ENCODE measurements at regions not wholly inside any gene's neighbourhood (a gene's known extent, or its start where the extent isn't known, plus 50 kb on each side); places are given as distances from the start of the nearest gene placed in this dataset.

DNA sequence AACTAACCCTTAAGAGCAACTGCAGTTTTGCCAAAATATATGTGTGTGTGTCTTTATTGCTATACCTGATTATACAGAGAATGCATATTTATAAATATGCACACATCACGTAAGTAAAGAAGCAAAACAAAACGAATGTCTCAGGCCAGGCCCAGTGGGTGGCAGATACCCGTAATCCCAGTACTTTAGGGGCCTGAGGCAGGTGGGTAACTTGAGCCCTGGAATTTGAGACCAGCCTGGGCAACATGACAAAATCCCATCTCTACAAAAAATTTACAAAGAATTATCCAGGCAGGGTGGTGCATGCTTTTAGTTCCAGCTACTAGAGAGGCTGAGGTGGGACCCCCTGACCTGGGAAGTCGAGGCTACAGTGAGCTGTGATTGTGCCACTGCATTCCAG is 745.3 kb downstream of the SATB2 start:
- in situ Hi-C loops (cut with MboI; ENCODE audit: low sequenced_read_pairs): no loop called here

DNA sequence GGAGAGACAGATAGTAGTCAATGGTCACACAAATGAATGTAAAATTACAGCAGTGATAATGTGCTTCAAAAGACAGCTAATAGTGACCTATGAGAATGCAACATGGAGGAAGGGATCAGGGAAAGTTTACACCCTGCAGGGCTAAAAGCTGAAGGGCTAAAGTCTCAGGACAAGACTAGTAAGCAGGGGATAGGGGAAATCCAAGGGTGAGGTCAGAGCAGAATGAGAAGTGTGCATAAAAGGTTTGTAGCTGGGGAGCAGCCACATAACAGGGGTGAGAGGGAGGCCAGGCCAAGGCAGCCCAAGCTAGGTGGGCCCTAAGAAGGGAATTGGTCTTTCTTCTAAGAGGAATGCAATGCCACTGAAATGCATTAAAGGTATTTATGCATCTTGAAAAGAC is 746.3 kb downstream of the SATB2 start:
- in situ Hi-C loops (cut with MboI; ENCODE audit: low sequenced_read_pairs): no loop called here

DNA sequence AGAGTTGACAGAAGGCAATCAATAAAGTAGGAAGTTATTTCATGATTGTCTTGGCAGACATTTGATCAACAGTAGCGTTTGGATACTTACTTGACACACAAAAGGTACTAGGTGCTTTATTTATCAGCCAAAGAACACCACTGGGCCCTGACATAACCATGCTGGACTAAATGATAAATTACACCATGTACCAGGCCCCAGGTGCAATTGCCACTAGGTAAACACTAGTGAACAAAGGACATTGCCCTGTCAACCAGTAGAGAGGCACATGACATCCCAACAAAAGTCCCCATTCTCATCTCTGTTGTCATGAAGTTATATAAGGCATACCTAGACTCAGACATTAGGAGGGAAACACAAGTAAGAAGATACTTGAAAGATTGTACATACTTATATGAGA is 747.2 kb downstream of the SATB2 start:
- in situ Hi-C loops (cut with MboI; ENCODE audit: low sequenced_read_pairs): no loop called here

DNA sequence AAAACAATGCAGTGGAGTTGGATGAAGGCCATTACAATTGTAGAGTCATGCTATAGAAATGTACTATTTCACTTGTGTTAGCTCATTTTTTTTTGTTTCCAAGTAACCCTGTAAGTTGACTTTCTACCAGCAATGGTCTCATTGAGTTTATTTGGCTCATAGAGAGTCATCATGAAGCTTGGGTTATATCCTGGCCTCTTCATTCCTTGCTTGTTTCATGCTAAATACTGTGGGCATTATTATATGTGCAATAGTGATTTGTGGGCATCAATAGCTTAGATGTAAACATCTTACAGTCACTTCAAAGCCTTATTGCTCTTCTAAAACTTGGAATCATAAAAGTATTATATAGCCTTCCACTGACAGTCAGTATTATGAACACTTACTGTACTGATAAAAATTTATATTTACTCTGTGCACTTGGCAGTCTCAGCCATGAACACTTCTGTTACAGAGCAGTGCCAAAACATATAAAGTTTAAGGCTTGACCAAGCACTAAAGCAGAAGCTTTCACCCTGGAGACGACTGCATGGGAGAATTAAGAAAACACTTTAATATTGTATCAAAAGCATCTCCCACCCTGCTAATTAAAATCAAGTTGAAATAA is 751.2 kb downstream of the SATB2 start:
- in situ Hi-C loops (cut with MboI; ENCODE audit: low sequenced_read_pairs): no loop called here

DNA sequence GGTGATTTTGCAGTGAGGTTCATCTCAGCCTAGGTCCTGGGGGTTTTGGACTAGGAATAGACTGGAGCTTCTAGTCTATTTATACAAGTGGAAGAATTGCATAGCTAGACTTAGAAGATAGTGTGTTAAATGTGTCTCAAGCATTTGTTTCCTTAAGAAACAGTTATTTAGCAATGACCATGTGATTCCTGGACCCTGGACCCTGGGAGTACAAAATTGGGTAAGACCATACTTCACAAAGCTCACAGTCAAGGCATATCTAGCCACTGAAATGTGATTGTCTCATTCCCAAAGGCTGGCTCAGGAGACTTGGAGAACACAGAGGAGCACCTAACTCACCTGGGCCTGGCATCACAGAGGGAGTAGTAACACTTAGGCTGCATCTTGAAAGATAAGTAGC is 754.5 kb downstream of the SATB2 start:
- in situ Hi-C loops (cut with MboI; ENCODE audit: low sequenced_read_pairs): no loop called here

DNA sequence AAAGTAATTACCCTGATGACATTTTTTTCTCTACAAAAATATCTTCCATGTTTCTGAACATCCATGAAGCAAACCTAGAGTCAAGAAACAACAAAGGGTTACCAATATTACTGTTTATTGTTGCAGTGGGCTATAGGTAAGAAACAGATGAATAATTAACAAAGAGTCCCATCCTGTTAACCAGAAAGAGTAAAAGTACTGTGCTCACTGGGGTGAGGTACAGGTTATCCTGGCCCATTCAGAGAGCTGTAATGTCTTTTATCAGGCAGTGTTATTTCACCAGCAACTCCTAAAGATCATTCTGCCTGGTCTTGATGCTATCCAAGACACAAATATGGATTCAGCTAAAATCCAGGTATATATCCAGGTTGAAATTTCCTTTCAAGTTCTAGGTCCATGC is 754.9 kb downstream of the SATB2 start:
- in situ Hi-C loops (cut with MboI; ENCODE audit: low sequenced_read_pairs): no loop called here

DNA sequence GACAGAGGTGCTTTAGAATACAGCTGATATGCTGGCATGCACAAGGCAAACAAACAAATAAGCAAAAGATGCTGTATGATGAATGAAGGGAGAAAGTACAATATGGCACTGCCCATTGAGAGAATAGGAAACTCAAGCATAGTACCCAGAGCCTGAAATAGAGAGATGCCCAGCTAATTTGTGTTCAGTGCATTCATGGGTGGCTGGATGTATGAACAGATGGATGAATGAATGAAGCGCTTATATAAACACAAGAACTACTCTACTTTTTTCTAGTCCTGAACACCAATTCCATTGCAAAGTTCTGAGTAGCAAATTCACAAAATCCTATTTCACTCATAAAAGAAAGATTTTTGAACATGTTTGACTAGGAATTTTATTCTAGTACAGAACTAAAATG is 756.3 kb downstream of the SATB2 start:
- in situ Hi-C loops (cut with MboI; ENCODE audit: low sequenced_read_pairs): no loop called here

DNA sequence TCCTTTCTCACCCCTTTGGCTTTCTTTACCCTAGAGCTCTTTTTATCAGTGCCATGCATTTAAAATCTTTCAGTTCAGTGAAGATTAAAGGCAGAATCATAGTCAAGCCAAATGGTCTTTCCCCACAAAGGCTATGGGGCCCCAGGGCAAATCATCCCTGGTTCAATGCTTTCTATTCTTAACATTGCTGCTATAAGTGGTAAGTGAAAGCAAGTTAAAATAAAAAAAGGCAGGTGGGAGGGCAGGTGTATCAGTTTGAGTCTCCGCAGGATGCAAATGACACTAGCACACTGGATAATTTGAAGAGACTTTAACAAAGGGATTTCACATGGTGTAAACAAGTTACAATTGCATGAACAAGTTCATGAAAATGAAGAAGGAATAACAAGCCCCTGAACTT is 757.4 kb downstream of the SATB2 start:
- in situ Hi-C loops (cut with MboI; ENCODE audit: low sequenced_read_pairs): no loop called here

DNA sequence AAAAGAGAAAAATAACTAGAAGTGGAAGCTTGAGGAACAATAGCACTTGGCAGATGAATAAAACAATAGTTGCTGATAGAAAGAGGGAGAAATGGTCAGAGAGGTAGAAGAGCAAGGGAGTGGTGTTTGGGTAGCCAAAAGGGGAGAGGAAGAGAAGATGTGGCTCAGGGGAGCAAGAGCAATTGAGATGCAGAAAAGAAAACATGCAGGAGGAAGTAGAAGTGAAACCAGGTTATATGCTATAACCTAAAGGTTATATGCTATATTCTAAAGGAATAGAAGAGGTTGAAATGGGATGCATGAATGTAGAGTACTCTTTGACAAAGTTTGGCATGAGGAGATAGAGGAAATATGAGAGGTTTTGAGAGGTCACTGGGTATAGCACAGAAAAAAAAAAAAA is 759.5 kb downstream of the SATB2 start:
- in situ Hi-C loops (cut with MboI; ENCODE audit: low sequenced_read_pairs): no loop called here

DNA sequence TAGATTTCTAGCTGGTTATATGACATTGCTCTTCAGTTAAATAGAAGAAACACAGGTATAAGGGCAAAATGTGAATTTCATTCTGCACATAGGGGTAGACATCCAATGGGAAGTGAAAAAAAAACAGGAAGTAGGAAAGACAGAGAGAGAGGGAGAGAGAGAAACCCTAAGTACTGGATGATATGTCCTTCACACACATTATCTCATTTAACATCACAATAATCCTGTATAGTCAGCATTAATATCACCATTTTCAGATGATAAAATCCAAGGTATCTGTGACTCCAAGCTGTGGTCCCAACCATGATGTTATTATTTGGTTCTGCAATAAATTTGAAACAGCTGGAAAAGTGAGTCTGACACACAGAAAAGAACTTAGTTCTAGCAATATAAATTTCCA is 759.9 kb downstream of the SATB2 start:
- in situ Hi-C loops (cut with MboI; ENCODE audit: low sequenced_read_pairs): no loop called here

DNA sequence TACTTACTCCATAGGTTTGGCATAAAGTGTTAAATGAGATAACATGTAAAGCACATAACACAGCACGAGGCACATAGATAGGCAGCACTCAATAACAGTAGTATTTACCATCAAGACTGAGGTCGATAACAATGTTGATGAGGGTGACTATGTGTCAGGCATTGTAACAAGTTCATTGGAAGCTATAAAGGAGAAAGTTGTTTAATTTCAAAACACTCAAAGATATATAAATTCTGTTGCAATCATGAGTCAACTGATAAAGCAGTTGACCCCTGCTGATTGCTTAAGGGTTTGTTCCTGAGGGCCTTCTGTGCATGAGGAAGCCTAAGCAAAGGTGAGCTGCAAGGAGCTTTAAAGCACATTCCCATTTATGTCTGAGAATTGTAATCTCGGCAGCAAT is 760.5 kb downstream of the SATB2 start:
- in situ Hi-C loops (cut with MboI; ENCODE audit: low sequenced_read_pairs): no loop called here

DNA sequence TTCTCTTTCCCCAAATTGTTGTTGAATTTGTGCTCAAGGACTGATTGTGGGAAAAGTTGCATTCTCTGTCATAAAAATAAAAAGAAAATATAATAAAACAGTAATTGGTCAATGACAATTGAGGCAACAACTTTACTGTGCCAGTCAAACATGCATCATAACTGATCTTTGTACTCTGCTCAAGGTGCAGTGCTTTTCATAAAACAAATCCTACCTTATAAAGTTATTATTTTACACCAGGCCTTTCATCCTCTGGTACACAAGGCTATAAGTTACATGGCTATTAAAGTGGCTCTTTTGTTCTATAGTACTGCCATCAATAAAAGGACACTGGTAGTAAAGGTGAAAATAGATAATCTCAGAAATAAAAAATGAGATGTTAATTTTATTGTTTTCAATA is 761.9 kb downstream of the SATB2 start:
- in situ Hi-C loops (cut with MboI; ENCODE audit: low sequenced_read_pairs): no loop called here

DNA sequence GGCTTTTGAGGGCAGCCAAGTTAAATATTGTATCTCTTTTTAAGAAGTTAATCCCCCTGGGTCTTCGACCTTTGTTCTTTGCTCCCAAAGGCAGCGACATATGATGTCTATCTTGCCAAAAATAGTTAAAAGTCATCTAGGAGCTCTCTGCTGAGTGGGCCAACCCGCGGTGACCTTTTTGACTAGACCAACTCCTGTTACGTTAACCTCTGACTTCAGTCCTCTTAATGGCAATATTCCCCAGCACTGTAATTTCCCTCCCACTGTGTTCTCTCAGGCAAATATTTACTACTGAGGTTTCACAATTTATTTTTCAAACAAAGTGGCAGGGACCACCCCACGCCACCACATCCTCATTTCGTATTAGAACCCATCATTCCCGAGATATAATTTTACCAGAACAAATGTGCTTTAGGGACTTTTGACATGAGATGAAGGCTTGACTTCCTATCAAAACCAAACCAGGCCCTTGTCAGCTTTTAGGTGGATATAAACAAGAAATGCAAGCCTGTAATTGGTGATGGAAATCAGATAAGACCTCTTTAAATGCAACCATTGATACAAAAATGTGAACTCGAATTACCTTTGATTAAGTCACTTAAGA is 764.7 kb downstream of the SATB2 start:
- in situ Hi-C loops (cut with MboI; ENCODE audit: low sequenced_read_pairs): no loop called here

DNA sequence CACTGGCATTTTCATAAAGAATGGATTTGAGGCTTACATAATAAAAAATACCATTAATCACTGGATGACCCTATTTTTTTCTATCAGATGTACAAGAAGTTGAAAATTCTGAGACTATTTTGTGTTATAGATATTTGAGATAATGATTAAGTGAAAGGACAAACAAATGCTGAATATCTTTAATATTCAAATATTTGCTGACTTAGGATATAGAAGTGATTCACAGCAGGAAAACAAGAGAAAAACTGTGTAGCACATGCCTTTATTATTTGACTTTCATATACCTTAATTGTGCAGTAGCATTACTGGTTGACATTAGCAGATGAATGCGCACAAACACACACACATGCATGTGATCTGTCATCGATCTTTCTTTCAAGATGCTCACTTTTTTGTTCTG is 766.5 kb downstream of the SATB2 start:
- in situ Hi-C loops (cut with MboI; ENCODE audit: low sequenced_read_pairs): no loop called here

DNA sequence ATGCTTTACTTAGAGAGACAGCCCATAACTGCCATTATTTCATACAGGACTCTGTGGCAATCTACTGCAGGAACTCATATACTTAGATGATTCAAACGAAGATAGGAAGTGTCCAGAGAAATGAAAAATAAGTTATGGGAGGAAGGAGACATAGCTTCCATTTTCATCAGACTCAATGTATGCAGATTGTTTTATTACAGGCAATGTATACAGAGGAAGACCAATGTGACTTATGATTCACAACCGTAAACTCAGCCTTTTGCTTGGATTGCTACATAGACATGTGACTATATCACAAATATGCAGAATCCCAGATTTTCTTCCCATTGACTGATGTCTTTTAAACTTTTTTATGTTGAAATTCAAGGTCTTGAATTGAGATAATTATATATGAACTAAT is 793.4 kb downstream of the SATB2 start:
- in situ Hi-C loops (cut with MboI; ENCODE audit: low sequenced_read_pairs): loop anchor here (25.0 kb wide), 1 partner anchor 823 kb away; no protein-coding TSS in a partner anchor

DNA sequence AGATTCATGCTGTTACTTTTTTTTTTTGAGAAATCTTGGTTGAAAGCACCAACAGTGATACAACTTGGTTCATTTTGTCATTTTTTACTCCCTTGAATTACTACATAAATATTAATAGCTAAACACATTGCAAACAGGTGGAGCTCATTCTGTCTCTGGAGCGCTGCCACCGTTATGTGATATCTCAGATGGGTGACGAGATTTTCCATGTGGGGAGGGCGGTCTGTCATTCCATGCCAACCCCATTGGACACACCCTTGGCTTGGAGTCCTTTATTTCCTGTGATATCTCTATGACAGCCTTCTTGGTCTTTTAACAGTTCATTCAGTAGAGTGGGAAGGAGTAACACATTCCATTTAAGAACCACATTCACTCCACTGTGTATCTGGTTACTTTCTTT is 794.8 kb downstream of the SATB2 start:
- in situ Hi-C loops (cut with MboI; ENCODE audit: low sequenced_read_pairs): loop anchor here (25.0 kb wide), 1 partner anchor 824 kb away; no protein-coding TSS in a partner anchor

DNA sequence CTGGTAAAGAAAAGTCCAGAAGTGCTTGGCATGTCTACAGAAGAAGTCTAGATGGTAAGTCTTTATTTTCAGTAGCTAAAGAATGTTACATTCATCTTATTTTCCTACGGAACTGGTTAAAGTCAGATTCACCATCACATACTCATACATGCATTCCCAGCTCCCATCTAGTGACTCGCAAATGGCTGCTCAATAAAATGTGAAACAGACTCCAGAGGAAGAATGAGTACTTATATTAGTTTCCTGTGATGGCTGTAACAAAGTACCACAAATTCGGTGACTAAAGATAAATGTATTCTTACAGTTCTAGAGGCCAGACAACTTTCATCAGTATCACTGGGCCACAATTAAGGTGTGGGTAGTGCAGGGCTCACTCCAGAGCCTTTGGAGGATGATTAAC is 797.2 kb downstream of the SATB2 start:
- in situ Hi-C loops (cut with MboI; ENCODE audit: low sequenced_read_pairs): loop anchor here (25.0 kb wide), 1 partner anchor 827 kb away; no protein-coding TSS in a partner anchor

DNA sequence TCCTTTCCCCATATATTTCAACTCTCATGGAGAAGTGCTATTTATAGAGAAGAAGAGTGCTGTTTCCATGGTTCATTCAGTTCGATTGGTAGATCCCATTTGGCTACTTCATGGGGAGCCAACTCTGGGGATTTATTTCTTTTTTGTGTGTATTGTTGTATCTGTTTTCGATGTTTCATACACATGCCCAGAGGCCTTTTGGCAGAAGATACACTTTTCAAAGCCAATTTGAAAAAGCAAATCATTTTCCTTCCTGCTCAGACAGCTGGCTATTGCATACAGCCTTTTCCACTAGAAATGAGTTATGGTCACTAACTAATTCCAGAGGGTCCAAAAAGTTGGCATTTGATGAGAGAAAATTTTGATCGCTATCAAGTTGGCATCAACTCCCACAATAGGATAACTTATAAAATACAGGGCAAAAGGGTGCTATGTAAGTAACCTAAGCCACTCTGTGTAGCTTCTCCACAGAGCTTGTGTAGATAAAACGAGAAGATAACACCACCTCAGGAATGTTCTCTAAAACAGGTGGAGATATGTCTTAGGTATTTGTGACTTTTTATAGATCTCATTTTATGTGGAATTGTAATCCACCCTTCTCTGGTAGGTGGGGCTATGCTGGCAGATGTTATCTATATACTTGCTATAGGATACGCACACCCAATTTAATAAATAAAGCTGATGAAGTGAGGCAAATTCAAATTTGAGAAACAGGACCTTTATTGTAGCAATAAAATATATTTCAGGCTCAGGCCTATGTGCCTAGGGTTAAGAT is 798.5 kb downstream of the SATB2 start:
- in situ Hi-C loops (cut with MboI; ENCODE audit: low sequenced_read_pairs): loop anchor here (25.0 kb wide), 1 partner anchor 828 kb away; no protein-coding TSS in a partner anchor

DNA sequence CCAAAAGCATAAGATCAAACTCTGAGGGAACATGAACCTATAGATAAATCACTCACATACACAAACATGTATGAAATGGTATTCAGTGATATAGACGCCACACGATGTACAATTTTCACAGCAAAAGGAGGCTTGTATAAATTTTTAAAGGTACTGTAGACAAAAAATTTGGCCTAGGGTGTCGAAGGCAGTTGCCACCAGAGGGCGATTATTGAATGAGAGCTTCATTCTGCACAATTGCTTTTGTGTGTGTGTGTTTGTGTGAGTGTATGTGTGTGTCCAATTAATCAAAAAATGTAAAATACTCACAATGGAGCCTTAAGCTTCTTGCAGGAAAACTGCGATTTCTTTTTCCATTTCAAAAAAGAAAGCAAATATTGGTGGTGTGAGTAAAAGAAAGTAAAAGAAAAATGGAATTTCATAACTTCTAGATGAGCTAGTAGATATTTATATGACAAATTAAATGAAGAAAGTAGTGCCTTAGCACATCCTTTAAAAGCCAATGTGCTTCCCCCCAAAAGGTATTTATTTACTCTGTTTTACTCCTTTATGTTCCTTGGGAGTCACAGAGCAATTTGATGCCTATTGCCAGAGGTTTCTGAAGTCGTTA is 800.1 kb downstream of the SATB2 start:
- in situ Hi-C loops (cut with MboI; ENCODE audit: low sequenced_read_pairs): loop anchor here (25.0 kb wide), 1 partner anchor 830 kb away; no protein-coding TSS in a partner anchor

DNA sequence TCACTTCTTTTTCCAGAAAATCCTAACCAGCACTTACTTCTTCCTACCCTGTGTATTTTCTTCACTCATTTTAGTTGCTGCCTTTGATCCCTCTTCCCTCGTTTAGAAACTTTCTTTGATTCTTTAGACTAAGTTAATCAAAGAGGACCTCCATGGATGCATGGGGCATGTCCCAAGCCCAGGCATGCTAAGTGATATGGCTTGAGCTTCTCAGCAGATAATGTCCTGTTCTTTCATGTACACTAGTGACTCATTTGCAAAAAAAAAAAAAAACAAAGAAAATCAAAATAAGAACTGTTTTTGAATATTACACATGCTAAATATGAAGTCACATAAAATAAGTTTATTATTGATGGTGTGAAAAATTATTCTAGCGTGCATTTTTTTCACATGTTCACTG is 800.9 kb downstream of the SATB2 start:
- in situ Hi-C loops (cut with MboI; ENCODE audit: low sequenced_read_pairs): loop anchor here (25.0 kb wide), 1 partner anchor 830 kb away; no protein-coding TSS in a partner anchor

DNA sequence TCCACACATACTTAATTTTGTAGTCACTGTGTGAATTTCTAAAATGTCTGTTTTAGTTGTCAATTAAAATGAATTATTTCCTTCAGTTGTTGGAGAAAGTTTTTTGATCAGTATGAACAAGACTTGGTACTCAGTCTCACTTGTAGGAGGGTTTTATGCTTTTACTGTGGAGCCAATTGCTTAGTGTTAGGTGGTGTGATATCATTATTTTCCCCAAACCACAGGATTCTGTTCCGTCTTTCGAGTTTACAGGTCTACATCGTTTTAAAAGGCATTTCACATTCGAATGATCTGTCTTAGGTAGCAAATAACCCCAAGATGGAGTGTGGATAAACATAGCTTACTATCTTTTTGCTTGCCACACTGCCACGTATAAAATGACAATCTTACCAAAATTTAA is 803.1 kb downstream of the SATB2 start:
- in situ Hi-C loops (cut with MboI; ENCODE audit: low sequenced_read_pairs): loop anchor here (25.0 kb wide), 1 partner anchor 833 kb away; no protein-coding TSS in a partner anchor

Data from HL-60/S4 (cell line).